HUES48 (cell line): ENCODE measurements at regions not wholly inside any gene's neighbourhood (a gene's known extent, or its start where the extent isn't known, plus 50 kb on each side); places are given as distances from the start of the nearest gene placed in this dataset.
A peak's percentile ranks its signal among the peaks of the same experiment; 100 is the strongest.
"Not testable (repeated sequence)": the region's sequence is repeated elsewhere in the genome, so short reads cannot be mapped to it uniquely, and the experiment has no call there.

Experiments
- H3K27ac ChIP-seq: one replicate; pipeline ENCODE4 v1.7.0; 2013; ENCODE audit warnings: low read depth, low read length, inconsistent platforms
- H3K27me3 ChIP-seq: 2 replicates; pipeline ENCODE4 v1.6.1; 2013; ENCODE audit warnings: mild to moderate bottlenecking, low read length; ENCODE audit not compliant: control insufficient read depth, insufficient read depth
- H3K36me3 ChIP-seq: 2 replicates; pipeline ENCODE4 v1.6.1; 2013; ENCODE audit warnings: low read length; ENCODE audit not compliant: control insufficient read depth, insufficient read depth
- H3K4me1 ChIP-seq: 2 replicates; pipeline ENCODE4 v1.6.1; 2013; ENCODE audit warnings: mild to moderate bottlenecking, low read length; ENCODE audit not compliant: control insufficient read depth, insufficient read depth
- H3K4me3 ChIP-seq: 2 replicates; pipeline ENCODE4 v1.5.1; 2013; ENCODE audit warnings: mild to moderate bottlenecking, low read depth, low read length
- H3K9ac ChIP-seq: 2 replicates; pipeline ENCODE4 v1.6.1; 2013; ENCODE audit warnings: mild to moderate bottlenecking, low read depth, low read length, moderate library complexity
- H3K9me3 ChIP-seq: 2 replicates; pipeline ENCODE4 v1.6.1; 2013; ENCODE audit warnings: low read length; ENCODE audit not compliant: control insufficient read depth, insufficient read depth

- Histone ChIP-seq H3K9ac (no peak overlapping the region), H3K36me3 (no peaks in the 10 kb centered on the region), H3K9me3 (no peaks in the 10 kb centered on the region), H3K4me1 (peaks cover 45% of the 10 kb centered on the region), H3K4me3 (no peak overlapping the region), H3K27ac (no peak overlapping the region), H3K27me3 (no peaks in the 10 kb centered on the region)
Measured at GRCh38 chr4:86448871-86449270, 89.0 kb upstream of the MAPK10 start.

GRCh38 chr4:86449746-86450588 is 90.1 kb upstream of the MAPK10 start:
- H3K27ac ChIP-seq: peak overlapping the region; percentile 79
- H3K27me3 ChIP-seq: no peaks in the 10 kb centered on the region
- H3K9me3 ChIP-seq: no peaks in the 10 kb centered on the region
- no peaks in the 10 kb centered on the region for H3K36me3 ChIP-seq
- peaks cover 55% of the 10 kb centered on the region for H3K4me1 ChIP-seq
- H3K4me3 ChIP-seq: no peak overlapping the region
- H3K9ac ChIP-seq: no peak overlapping the region

GRCh38 chr4:86450861-86451260 is 91.0 kb upstream of the MAPK10 start:
- H3K9me3 ChIP-seq: no peaks in the 10 kb centered on the region
- peaks cover 58% of the 10 kb centered on the region for H3K4me1 ChIP-seq
- no peak overlapping the region for H3K4me3 ChIP-seq
- no peaks in the 10 kb centered on the region for H3K36me3 ChIP-seq
- H3K9ac ChIP-seq: no peak overlapping the region
- H3K27ac ChIP-seq: peak overlapping the region; percentile 79
- H3K27me3 ChIP-seq: no peaks in the 10 kb centered on the region

GRCh38 chr4:86451560-86452330 is 91.9 kb upstream of the MAPK10 start:
- H3K27me3 ChIP-seq: no peaks in the 10 kb centered on the region
- no peaks in the 10 kb centered on the region for H3K9me3 ChIP-seq
- H3K27ac ChIP-seq: peak overlapping the region; percentile 79
- no peak overlapping the region for H3K9ac ChIP-seq
- H3K4me3 ChIP-seq: no peak overlapping the region
- no peaks in the 10 kb centered on the region for H3K36me3 ChIP-seq
- peaks cover 58% of the 10 kb centered on the region for H3K4me1 ChIP-seq

GRCh38 chr4:86452422-86452891 is 92.6 kb upstream of the MAPK10 start:
- Histone ChIP-seq H3K4me1 (peaks cover 58% of the 10 kb centered on the region), H3K9ac (no peak overlapping the region; the same call in 1 of the 2 replicates), H3K27ac (no peak overlapping the region), H3K9me3 (no peaks in the 10 kb centered on the region), H3K27me3 (no peaks in the 10 kb centered on the region), H3K4me3 (no peak overlapping the region), H3K36me3 (no peaks in the 10 kb centered on the region)

- no peak overlapping the region for H3K4me3 ChIP-seq
- H3K4me1 ChIP-seq: peaks cover 58% of the 10 kb centered on the region
- H3K36me3 ChIP-seq: no peaks in the 10 kb centered on the region
- no peaks in the 10 kb centered on the region for H3K9me3 ChIP-seq
- H3K27me3 ChIP-seq: no peaks in the 10 kb centered on the region
- no peak overlapping the region for H3K27ac ChIP-seq
- no peak overlapping the region; the same call in 1 of the 2 replicates for H3K9ac ChIP-seq
Measured at GRCh38 chr4:86452924-86453531, 93.2 kb upstream of the MAPK10 start.

GRCh38 chr4:86453611-86454072 is 93.8 kb upstream of the MAPK10 start:
- not testable (repeated sequence) for H3K27ac ChIP-seq, H3K4me3 ChIP-seq, H3K36me3 ChIP-seq, H3K9me3 ChIP-seq, H3K27me3 ChIP-seq
- Histone ChIP-seq H3K4me1 (peaks cover 58% of the 10 kb centered on the region), H3K9ac (0 out of 2 replicates have a peak overlapping the region, but pooled peaks have one; percentile 32)

GRCh38 chr4:86461849-86462248 is 102.0 kb upstream of the MAPK10 start:
- H3K4me1 ChIP-seq: peaks cover 16% of the 10 kb centered on the region
- no peaks in the 10 kb centered on the region for H3K36me3 ChIP-seq
- H3K27ac ChIP-seq: peak overlapping the region; percentile 66

GRCh38 chr4:86472377-86473019 is 112.6 kb upstream of the MAPK10 start:
- Histone ChIP-seq H3K4me1 (peaks cover 20% of the 10 kb centered on the region), H3K27ac (peak overlapping the region; percentile 76), H3K9me3 (no peaks in the 10 kb centered on the region; the same call in 1 of the 2 replicates), H3K9ac (no peak overlapping the region), H3K27me3 (no peaks in the 10 kb centered on the region), H3K36me3 (no peaks in the 10 kb centered on the region), H3K4me3 (no peak overlapping the region)

More at GRCh38 chr4:86461849-86462248, 102.0 kb upstream of the MAPK10 start:
- H3K9me3 ChIP-seq: peaks cover 18% of the 10 kb centered on the region
- H3K27me3 ChIP-seq: no peaks in the 10 kb centered on the region
- no peak overlapping the region for H3K4me3 ChIP-seq
- no peak overlapping the region for H3K9ac ChIP-seq

GRCh38 chr4:86478151-86478550 is 116.0 kb upstream of the PTPN13 start:
- H3K4me3 ChIP-seq, H3K9ac ChIP-seq, H3K9me3 ChIP-seq, H3K27ac ChIP-seq, H3K27me3 ChIP-seq, H3K36me3 ChIP-seq: not testable (repeated sequence)
- peaks cover 36% of the 10 kb centered on the region for H3K4me1 ChIP-seq
